ENCODE measurements at regions not wholly inside any gene's neighbourhood (a gene's known extent, or its start where the extent isn't known, plus 50 kb on each side); places are given as distances from the start of the nearest gene placed in this dataset.

- peaks cover 5% of the 10 kb centered on the region for H3K27me3 Mint-ChIP-seq
- no peak overlapping the region for H3K4me3 Mint-ChIP-seq
- DNase-seq = no peak
- no peaks in the 10 kb centered on the region for H3K4me1 ChIP-seq (ENCODE audit: control insufficient read depth in 2 of 2, insufficient read depth in 2 of 2, low read length in 2 of 2)
- intact Hi-C loops (cut with micrococcal nuclease) = no loop called here
- no peaks in the 10 kb centered on the region for H3K79me2 ChIP-seq (ENCODE audit: control insufficient read depth, insufficient read depth, low read length)
- H3K4me2 ChIP-seq (replicated peaks; ENCODE audit: low read depth, low read length, poor library complexity, severe bottlenecking) = no peak overlapping the region
- 100% methylated on average over 2 of the region's 4 CpGs for WGBS (ENCODE audit: insufficient coverage)
- peaks cover 0 to 16% (median 0%) of the 10 kb centered on the region in 3 donors for H3K9me3 ChIP-seq (ENCODE audit: control extremely low read depth in 1 of 3, control insufficient read depth in 2 of 3, insufficient read depth in 1 of 3, low read length in 2 of 3)
- CTCF ChIA-PET = no interaction called here
- H3K27ac Mint-ChIP-seq = no peak overlapping the region
- H3K27me3 ChIP-seq (replicated peaks in 1 of 4; ENCODE audit: control extremely low read depth in 1 of 4, control insufficient read depth in 3 of 4, insufficient read depth in 4 of 4, low read length in 3 of 4) = peaks cover 0 to 2% (median 0%) of the 10 kb centered on the region in 4 experiments
- no peak for ATAC-seq (ENCODE audit: low read depth)
- H3K4me3 ChIP-seq (ENCODE audit: control extremely low read depth in 1 of 5, extremely low read depth in 1 of 5, insufficient read depth in 1 of 5, low read depth in 2 of 5, low read length in 4 of 5) = no peak overlapping the region
- TF ChIP-seq CTCF (IDR thresholded peaks at IDR 0.05) (no peak), EZH2 (IDR thresholded peaks at IDR 0.05; ENCODE audit: borderline replicate concordance, insufficient read depth, low read depth, low read length, poor library complexity, severe bottlenecking) (no peak)
- H4K20me1 ChIP-seq (ENCODE audit: control insufficient read depth, insufficient read depth, low read length, poor library complexity, severe bottlenecking) = no peaks in the 10 kb centered on the region
- no peak overlapping the region for H2AFZ ChIP-seq (ENCODE audit: insufficient read depth, low read depth, low read length, poor library complexity, severe bottlenecking)
- H3K4me1 Mint-ChIP-seq = no peaks in the 10 kb centered on the region
- POLR2A ChIA-PET = no interaction called here
- H3K9me3 Mint-ChIP-seq (ENCODE audit: insufficient read depth) = peaks cover 5% of the 10 kb centered on the region
- no peaks in the 10 kb centered on the region for H3K36me3 ChIP-seq (replicated peaks in 1 of 2; ENCODE audit: control extremely low read depth in 1 of 2, control insufficient read depth in 1 of 2, extremely low read depth in 1 of 2, insufficient read depth in 2 of 2, low read length in 1 of 2)
- no peak overlapping the region for H3K9ac ChIP-seq (ENCODE audit: low read length)
- H3K27ac ChIP-seq (ENCODE audit: low read length in 2 of 2) = no peak overlapping the region
Measured at GRCh38 chr14:104313674-104314073, 175.3 kb downstream of the KIF26A start.

- Histone ChIP-seq H3K27ac (ENCODE audit: low read length in 2 of 2) (no peak overlapping the region), H3K9me3 (ENCODE audit: control extremely low read depth in 1 of 3, control insufficient read depth in 2 of 3, insufficient read depth in 1 of 3, low read length in 2 of 3) (peaks cover 0 to 13% (median 0%) of the 10 kb centered on the region in 3 donors), H3K4me2 (replicated peaks; ENCODE audit: low read depth, low read length, poor library complexity, severe bottlenecking) (no peak overlapping the region), H3K36me3 (replicated peaks in 1 of 2; ENCODE audit: control extremely low read depth in 1 of 2, control insufficient read depth in 1 of 2, extremely low read depth in 1 of 2, insufficient read depth in 2 of 2, low read length in 1 of 2) (no peaks in the 10 kb centered on the region), H3K9ac (ENCODE audit: low read length) (no peak overlapping the region), H3K79me2 (ENCODE audit: control insufficient read depth, insufficient read depth, low read length) (no peaks in the 10 kb centered on the region), H3K27me3 (replicated peaks in 1 of 4; ENCODE audit: control extremely low read depth in 1 of 4, control insufficient read depth in 3 of 4, insufficient read depth in 4 of 4, low read length in 3 of 4) (peaks cover 0 to 2% (median 0%) of the 10 kb centered on the region in 4 experiments), H2AFZ (ENCODE audit: insufficient read depth, low read depth, low read length, poor library complexity, severe bottlenecking) (no peak overlapping the region), H3K4me1 (ENCODE audit: control insufficient read depth in 2 of 2, insufficient read depth in 2 of 2, low read length in 2 of 2) (no peaks in the 10 kb centered on the region), H3K4me3 (ENCODE audit: control extremely low read depth in 1 of 5, extremely low read depth in 1 of 5, insufficient read depth in 1 of 5, low read depth in 2 of 5, low read length in 4 of 5) (no peak overlapping the region), H4K20me1 (ENCODE audit: control insufficient read depth, insufficient read depth, low read length, poor library complexity, severe bottlenecking) (no peaks in the 10 kb centered on the region)
- peaks cover 5% of the 10 kb centered on the region for H3K27me3 Mint-ChIP-seq
- intact Hi-C loops (cut with micrococcal nuclease) = no loop called here
- peaks cover 5% of the 10 kb centered on the region for H3K9me3 Mint-ChIP-seq (ENCODE audit: insufficient read depth)
- ChIA-PET POLR2A (no interaction called here), CTCF (no interaction called here)
- no peak for TF ChIP-seq CTCF (IDR thresholded peaks at IDR 0.05)
- TF ChIP-seq EZH2 (IDR thresholded peaks at IDR 0.05; ENCODE audit: borderline replicate concordance, insufficient read depth, low read depth, low read length, poor library complexity, severe bottlenecking) = no peak
- WGBS (ENCODE audit: insufficient coverage) = 86% methylated on average over 18 of the region's 19 CpGs
- H3K27ac Mint-ChIP-seq = no peak overlapping the region
- ATAC-seq (ENCODE audit: low read depth) (no peak), DNase-seq (no peak)
- H3K4me1 Mint-ChIP-seq = no peaks in the 10 kb centered on the region
- no peak overlapping the region for H3K4me3 Mint-ChIP-seq
Measured at GRCh38 chr14:104314251-104314941, 176.0 kb downstream of the KIF26A start.
